HL-60 (cell line): ENCODE measurements at regions not wholly inside any gene's neighbourhood (a gene's known extent, or its start where the extent isn't known, plus 50 kb on each side); places are given as distances from the start of the nearest gene placed in this dataset.

Experiments
- DNase-seq, 2 experiments: peaks; one replicate each; pipeline ENCODE4 v3.0.0-alpha.2; 2010 to 2020; ENCODE audit warnings: low read depth in 1 of 2, low spot score in 1 of 2
- H3K27ac ChIP-seq: fragments of 250-450 bp; sonication (Bioruptor Pico); replicated peaks from 2 replicates; pipeline ENCODE4 v1.5.1; 2020; ENCODE audit warnings: mild to moderate bottlenecking, moderate library complexity
- H3K27me3 ChIP-seq: fragments of 250-450 bp; sonication (Bioruptor Pico); 2 replicates; pipeline ENCODE4 v1.5.1; 2021; ENCODE audit warnings: mild to moderate bottlenecking, moderate library complexity; ENCODE audit not compliant: insufficient read depth, poor library complexity, severe bottlenecking
- H3K4me3 ChIP-seq: replicated peaks from 2 replicates; pipeline ENCODE4 v1.5.1; 2011; ENCODE audit warnings: mild to moderate bottlenecking, control low read depth, low read length; ENCODE audit not compliant: insufficient read depth
- GABPA ChIP-seq: IDR thresholded peaks from 2 replicates; pipeline ENCODE4 v1.6.1; 2012; ENCODE audit warnings: low read depth
- POLR2AphosphoS5 ChIP-seq: IDR thresholded peaks from 2 replicates; pipeline ENCODE4 v1.6.1; 2012; ENCODE audit warnings: low read depth
- SPI1 ChIP-seq: IDR thresholded peaks from 2 replicates; pipeline ENCODE4 v1.6.1; 2012; ENCODE audit warnings: low read depth, mild to moderate bottlenecking, borderline replicate concordance
- TF ChIP-seq, protein P1 (sequence below): IDR thresholded peaks from 2 replicates; pipeline ENCODE4 v1.6.1; 2012; ENCODE audit warnings: low read depth; ENCODE audit not compliant: insufficient replicate concordance
- TF ChIP-seq, protein P2 (sequence below): IDR thresholded peaks from one replicate; pipeline ENCODE4 v1.5.1; 2011; ENCODE audit warnings: low read length, control low read depth, inconsistent platforms; ENCODE audit not compliant: insufficient read depth

DNA sequence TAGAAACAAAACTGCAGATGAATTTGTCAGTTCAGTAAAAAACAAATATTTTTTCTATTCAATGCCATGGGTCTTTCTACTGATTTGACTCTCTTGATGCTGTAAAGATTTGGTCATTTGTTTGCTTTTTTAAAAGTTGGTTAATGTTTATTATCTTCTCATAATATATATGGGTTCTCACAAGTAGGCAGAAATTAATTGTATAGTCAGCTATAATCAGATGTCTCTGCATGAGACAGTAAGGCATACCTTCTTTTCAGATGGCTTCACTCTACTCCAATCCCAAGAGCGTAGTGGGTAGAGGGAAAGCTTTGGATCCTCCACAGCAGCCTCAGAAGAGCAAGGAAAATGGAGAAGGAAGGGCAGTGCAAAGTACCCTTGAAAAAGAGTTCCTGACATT, 1202.9 kb upstream of the CELF4 start:
- H3K27ac ChIP-seq, result no peak overlapping the region
- H3K4me3 ChIP-seq, result no peak overlapping the region
- DNase-seq, result no peak
- H3K27me3 ChIP-seq, result no peaks in the 10 kb centered on the region
- TF ChIP-seq SPI1 (no peak), POLR2AphosphoS5 (no peak), GABPA (no peak)
- TF ChIP-seq, protein P1, sequence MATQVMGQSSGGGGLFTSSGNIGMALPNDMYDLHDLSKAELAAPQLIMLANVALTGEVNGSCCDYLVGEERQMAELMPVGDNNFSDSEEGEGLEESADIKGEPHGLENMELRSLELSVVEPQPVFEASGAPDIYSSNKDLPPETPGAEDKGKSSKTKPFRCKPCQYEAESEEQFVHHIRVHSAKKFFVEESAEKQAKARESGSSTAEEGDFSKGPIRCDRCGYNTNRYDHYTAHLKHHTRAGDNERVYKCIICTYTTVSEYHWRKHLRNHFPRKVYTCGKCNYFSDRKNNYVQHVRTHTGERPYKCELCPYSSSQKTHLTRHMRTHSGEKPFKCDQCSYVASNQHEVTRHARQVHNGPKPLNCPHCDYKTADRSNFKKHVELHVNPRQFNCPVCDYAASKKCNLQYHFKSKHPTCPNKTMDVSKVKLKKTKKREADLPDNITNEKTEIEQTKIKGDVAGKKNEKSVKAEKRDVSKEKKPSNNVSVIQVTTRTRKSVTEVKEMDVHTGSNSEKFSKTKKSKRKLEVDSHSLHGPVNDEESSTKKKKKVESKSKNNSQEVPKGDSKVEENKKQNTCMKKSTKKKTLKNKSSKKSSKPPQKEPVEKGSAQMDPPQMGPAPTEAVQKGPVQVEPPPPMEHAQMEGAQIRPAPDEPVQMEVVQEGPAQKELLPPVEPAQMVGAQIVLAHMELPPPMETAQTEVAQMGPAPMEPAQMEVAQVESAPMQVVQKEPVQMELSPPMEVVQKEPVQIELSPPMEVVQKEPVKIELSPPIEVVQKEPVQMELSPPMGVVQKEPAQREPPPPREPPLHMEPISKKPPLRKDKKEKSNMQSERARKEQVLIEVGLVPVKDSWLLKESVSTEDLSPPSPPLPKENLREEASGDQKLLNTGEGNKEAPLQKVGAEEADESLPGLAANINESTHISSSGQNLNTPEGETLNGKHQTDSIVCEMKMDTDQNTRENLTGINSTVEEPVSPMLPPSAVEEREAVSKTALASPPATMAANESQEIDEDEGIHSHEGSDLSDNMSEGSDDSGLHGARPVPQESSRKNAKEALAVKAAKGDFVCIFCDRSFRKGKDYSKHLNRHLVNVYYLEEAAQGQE, result no peak
- TF ChIP-seq, protein P2, sequence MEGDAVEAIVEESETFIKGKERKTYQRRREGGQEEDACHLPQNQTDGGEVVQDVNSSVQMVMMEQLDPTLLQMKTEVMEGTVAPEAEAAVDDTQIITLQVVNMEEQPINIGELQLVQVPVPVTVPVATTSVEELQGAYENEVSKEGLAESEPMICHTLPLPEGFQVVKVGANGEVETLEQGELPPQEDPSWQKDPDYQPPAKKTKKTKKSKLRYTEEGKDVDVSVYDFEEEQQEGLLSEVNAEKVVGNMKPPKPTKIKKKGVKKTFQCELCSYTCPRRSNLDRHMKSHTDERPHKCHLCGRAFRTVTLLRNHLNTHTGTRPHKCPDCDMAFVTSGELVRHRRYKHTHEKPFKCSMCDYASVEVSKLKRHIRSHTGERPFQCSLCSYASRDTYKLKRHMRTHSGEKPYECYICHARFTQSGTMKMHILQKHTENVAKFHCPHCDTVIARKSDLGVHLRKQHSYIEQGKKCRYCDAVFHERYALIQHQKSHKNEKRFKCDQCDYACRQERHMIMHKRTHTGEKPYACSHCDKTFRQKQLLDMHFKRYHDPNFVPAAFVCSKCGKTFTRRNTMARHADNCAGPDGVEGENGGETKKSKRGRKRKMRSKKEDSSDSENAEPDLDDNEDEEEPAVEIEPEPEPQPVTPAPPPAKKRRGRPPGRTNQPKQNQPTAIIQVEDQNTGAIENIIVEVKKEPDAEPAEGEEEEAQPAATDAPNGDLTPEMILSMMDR, result no peak

DNA sequence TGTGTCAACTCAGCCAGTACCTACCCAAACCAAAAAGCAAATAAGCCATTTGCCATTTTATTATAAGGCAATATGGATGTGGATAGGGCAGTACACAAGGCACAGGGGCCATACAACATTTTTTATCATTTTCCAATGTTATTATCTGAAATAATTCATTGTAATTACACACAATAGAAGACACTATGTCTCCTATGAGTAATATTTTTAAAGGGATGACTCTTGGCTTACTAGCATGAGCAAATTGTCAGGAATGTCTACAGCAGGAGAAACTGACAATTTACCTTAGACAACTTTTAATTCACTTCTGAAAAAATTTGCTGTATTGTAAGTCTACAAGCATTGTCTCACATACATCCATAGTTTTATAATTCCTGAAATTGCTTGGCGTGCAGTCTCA, 1193.9 kb upstream of the CELF4 start:
- no peaks in the 10 kb centered on the region for H3K27me3 ChIP-seq
- no peak overlapping the region for H3K4me3 ChIP-seq
- TF ChIP-seq, protein P1, result no peak
- TF ChIP-seq SPI1, result no peak
- TF ChIP-seq POLR2AphosphoS5, result no peak
- TF ChIP-seq GABPA, result no peak
- TF ChIP-seq, protein P2, result no peak

DNA sequence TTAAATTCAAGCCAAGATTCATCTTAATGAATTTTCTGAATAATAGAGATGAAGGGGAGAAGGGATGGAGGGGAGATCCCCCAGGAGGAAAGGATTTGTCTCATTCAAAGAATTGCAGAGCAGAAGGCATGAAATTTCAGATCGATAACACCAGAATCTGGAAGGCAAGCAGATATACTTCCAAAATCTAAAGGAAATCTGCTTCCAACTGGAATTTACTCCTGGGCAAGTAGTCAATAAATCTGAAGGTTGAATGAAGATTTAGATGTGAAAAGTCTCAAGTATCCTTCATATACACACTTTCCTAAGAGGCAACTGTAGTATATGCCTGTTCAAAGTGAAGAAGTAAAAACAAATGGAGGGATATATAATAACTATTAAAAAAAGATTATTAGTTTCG, 1190.8 kb upstream of the CELF4 start:
- Histone ChIP-seq H3K4me3 (no peak overlapping the region), H3K27ac (no peak overlapping the region), H3K27me3 (no peaks in the 10 kb centered on the region)
- TF ChIP-seq POLR2AphosphoS5 (no peak), SPI1 (no peak), GABPA (no peak)
- TF ChIP-seq, protein P1, result no peak
- TF ChIP-seq, protein P2, result no peak
- DNase-seq, result no peak

More for the DNA sequence above, 1193.9 kb upstream of the CELF4 start:
- no peak for DNase-seq
- H3K27ac ChIP-seq, result no peak overlapping the region
